ENCODE measurements at regions not wholly inside any gene's neighbourhood (a gene's known extent, or its start where the extent isn't known, plus 50 kb on each side); places are given as distances from the start of the nearest gene placed in this dataset.
A peak's percentile ranks its signal among the peaks of the same experiment; 100 is the strongest.

DNA sequence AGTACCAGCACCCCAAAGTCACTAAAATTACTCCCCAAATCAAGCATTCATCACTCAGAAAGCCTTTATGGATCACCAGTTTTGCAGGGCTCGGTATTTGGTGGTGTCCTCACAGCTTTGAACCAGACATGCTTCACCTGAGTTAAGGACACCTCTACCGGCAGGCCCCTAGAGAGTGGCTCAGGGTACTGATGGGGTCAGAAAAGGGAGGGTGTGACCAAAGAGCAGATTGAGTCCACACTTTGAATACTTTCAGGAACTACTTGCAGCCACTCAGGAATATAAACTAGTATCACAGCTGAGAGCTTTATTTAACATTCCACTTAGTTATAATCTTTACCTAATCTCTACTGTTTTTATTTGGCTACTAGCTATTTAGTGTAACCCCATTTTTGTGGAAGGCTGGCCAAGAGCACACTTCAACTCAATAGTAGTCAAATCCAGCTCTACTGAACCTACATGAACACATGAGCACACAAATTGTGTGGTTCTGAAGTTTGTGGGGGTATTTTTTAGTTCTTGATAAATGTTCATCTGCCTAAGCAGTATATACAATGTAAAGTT, 109.6 kb upstream of the SPRY1 start:
- DNase-seq, result no peak

DNA sequence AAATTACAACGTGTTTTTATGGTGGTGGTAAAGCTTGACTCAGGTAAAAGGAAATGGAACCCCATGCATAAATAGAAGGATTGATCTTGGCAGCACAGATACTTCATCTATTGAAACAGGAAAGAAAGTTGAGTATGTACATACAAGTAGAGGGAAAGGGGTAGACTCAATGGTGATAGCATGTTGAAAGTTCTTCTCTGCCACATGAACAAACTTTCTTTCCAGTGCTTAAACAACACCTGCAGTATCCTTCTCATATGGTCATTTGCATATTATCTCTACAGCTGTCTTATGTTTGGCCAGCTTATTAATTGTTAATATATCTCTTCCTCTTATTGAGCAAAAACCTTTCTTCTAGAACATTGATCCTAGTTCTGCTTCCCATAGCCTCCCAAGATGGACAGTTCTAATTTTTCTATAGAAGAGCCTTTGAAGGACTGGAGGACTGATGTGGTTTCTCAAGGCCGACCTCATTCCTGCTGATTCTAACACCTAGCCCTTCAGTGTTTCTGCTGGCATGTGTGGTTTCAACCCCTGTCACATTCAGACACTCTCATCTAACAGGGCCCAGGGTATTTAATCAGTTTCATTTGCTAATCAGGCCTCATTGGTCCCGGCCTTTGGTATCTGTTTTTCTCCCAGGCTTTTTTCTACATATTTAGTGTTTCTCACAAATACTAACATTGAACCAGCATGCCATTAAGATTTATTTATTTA, 108.1 kb upstream of the SPRY1 start:
- no peak for DNase-seq

DNA sequence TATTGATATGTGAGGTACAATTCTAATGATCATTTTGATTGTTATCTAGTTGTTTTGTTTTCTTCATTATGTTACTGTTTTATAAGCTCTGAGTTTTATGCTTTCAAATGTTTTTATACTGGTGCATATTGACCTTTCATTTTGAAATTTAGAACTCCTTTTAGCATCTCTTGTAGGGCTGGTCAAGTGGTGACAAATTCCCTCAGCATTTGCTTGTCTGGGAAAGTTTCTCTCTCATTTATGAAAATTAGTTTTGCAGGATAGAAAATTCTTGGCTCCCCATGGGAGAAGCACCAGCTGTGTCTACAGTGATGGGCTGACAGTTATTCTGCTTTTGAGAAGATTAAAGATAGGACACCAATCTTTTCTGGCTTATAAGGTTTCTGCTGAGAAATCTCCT, 105.3 kb upstream of the SPRY1 start:
- DNase-seq, result no peak

DNA sequence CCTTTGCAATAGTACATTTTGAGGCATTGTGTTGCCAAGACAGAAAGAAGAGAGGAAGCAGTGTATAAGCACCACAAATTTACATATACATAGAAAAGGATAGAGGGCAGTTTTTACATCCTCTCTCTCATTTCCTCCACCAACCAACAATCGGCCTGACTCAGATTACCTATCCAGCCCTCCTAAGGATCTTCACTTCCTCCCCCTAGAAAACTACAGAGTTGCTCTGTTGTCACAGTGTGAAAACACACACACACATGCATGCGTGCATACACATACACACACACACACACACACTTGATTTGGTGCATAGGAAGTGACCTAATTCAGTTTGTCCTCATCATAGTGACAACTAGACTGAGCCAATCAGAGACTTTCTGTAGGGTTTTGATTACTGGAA, 98.8 kb upstream of the SPRY1 start:
- DNase-seq, result no peak

GRCh38 chr4:123298261-123298660, 98.3 kb upstream of the SPRY1 start:
- no peak for DNase-seq

DNA sequence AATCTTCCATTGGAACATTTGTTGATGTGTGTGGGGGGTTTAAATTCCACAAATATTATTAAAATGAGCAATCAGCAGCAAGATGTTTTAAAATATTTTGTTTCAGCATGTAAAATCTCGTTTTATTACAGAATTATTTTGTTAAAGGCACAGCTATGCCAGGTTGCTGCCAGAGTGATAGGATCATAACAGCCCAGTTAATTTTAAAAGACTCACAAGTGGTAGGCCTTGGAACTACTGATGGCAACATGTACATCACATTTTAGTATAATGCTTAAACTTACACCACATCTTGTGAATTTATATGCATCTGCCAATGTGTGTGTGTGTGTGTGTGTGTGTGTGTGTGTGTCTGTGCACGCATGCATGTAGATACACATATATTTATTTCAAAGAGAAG, 97.8 kb upstream of the SPRY1 start:
- no peak for DNase-seq

GRCh38 chr4:123299212-123299691, 97.3 kb upstream of the SPRY1 start:
- no peak for DNase-seq

DNA sequence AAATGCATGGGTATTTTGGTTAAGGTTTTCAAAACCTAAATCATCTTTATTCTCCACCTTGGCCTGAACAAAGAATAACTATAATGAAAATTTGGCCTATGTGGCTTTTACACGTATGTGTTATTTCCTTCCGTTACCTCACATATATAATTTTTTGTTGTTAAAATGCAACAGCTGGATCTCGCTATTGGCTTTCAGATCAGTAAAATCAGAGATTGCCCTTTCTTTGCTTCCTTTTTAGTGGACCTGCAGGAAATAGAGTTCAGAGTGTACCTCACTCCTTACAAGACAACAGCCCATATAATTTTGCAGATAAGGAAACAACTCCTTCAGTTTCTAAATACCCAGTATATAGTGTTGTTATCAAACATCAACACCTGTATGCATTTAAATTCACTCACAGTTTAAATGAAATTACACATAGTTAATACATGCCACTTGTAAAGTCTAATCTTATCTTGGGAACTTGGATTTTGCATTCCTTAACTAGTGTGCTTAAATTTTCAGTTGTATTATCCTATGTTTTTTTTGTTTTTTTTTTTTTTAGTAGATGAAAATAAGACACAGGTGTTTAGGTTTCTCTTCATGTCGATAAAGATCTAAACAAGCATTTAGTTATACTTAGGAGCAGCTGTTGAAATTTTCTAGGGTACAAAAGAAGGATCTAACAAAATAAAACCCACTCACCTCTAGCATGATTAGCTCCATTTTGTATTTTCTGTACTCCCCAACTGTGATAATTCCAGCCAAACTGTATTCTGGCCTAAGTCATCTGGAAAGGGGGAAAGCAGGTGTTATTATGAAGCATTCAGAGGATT, 96.2 kb upstream of the SPRY1 start:
- no peak for DNase-seq

- no peak for DNase-seq
These were observed 94.7 kb upstream of the SPRY1 start for GRCh38 chr4:123301923-123302322.

GRCh38 chr4:123304151-123304964, 92.2 kb upstream of the SPRY1 start:
- DNase-seq, result peak; percentile 40

DNA sequence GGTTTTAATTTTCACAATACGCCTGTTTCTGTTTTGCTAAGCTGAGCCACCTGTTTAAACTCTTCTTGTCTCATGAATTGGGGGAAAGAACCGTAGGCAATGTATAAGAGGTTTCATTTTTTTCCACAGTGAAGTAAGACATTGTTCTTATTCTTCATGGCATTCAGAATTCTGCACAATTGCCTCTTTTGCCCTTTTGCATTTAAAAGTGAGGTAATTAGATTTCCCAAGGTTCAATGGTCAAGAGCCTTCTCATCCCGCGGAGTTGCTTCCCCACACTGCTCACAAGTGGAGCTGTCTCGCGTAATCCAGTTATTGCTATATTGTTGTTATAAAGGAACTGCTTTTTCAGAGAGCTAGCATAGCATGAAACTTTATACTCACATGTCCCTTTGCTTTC, 90.9 kb upstream of the SPRY1 start:
- no peak for DNase-seq

- no peak for DNase-seq
These were observed 89.8 kb upstream of the SPRY1 start for GRCh38 chr4:123306769-123307168.

DNA sequence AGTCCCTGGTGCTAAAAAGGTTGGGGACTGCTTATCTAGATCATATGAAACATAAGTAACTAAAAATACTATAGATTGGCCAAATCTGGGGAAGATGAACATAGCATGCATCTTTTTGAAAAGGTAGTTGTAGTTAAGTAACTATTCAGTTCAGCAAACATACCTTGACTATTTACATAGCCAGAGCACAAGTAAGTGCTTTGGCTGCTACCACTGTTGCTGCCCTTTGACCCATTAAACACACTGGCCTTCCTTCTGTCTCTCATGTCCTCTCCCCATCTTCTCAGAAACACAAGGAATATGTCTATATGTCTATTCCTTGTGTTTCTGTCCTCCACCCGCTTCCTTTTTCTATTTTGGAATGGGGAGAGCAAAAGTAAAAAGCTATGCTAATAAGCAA, 87.9 kb upstream of the SPRY1 start:
- no peak for DNase-seq

- DNase-seq, result no peak
These were observed 84.5 kb upstream of the SPRY1 start for GRCh38 chr4:123312116-123312515.

- DNase-seq, result no peak
These were observed 83.5 kb upstream of the SPRY1 start for GRCh38 chr4:123312951-123313592.

DNA sequence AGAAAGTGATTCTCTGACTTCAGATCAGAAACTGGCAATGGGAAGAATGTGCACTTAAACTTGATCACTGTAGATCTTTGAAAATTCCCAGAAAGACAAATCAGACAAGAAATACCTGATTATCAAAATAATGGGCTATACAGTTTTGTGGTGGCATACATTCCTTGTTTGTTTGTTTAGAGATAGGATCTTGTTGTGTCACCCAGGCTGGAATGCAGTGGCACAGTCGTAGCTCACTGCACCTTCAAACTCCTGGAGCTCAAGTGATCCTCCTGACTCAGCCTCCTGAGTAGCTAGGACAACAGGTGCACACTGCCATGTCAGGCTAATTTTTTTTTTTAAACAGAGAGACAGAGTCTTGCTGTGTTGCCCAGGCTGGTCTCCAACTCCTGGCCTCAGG, 81.0 kb upstream of the SPRY1 start:
- no peak for DNase-seq

DNA sequence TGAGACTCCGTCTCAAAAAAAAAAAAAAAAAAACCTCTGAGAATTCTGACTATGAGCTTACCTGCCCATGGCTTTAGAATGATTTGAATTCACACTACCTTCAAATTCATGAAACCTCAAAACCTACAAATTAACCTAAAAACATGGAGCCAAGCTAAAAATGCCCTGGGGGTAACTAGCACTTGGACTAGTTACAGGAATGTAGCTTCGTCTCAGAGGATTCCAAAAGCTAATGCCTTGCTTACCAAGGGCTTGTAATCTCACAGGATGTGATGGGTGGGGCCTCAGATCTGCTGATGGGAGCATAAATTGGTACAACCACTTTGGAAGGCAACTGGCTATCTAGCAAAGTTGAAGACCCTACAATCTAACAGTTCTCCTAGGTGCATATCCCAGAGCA, 79.4 kb upstream of the SPRY1 start:
- no peak for DNase-seq

- no peak for DNase-seq
These were observed 77.0 kb upstream of the SPRY1 start for GRCh38 chr4:123319639-123320038.

DNA sequence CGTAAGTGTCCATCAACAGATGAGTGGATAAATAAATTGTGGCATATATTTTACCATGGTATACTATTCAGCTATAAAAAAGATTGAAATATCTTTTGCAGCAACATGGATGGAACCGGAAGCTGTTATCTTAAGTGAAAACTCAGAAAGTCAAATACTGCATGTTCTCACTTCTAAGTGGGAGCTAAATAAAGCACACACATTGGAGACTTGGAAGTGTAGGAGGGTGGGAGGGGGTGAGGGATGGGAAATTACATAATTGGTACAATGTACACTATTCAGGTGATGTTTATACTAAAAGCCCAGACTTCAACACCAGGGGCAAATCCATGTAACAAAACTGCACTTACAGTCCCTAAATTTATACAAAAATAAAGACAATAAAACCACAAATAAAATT, 72.6 kb upstream of the SPRY1 start:
- no peak for DNase-seq

- DNase-seq, result no peak
These were observed 71.3 kb upstream of the SPRY1 start for GRCh38 chr4:123325241-123325681.

DNA sequence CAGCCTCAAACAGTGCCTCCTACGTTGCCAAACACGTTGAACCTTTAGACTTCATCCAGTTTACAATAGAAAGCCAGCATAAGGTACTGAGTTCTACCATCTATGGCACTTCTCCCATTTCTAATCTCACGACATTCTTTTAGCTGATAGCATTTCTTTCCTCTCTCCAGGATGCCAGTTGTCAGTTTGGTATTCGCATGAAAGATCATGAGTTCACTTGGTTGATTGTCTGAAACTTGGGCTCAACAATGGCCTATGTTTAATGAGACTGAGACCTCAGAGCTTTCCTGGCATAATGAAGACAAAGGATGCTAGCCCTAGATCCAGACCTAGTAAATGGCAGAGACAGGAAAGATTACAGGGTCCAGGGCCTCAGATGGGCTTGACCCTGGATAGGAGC, 69.2 kb upstream of the SPRY1 start:
- DNase-seq, result no peak

GRCh38 chr4:123327846-123328429, 68.7 kb upstream of the SPRY1 start:
- no peak for DNase-seq
